Loucy (cell line): ENCODE measurements at regions not wholly inside any gene's neighbourhood (a gene's known extent, or its start where the extent isn't known, plus 50 kb on each side); places are given as distances from the start of the nearest gene placed in this dataset.
A peak's percentile ranks its signal among the peaks of the same experiment; 100 is the strongest.

ENCODE experiments used
- H2AFZ ChIP-seq: fragments of 200-600 bp; sonication (generic); 2 replicates; pipeline ENCODE4 v1.6.0; 2016; ENCODE audit warnings: antibody characterized with exemption, mild to moderate bottlenecking, low read length, moderate library complexity
- H3F3A ChIP-seq: fragments of 200-600 bp; 2 replicates; pipeline ENCODE4 v1.6.0; 2016; ENCODE audit warnings: antibody characterized with exemption, low read depth, mild to moderate bottlenecking
- H3K27me3 ChIP-seq: fragments of 200-600 bp; sonication (generic); 2 replicates; pipeline ENCODE4 v1.6.1; 2014; ENCODE audit warnings: low read length, mild to moderate bottlenecking; ENCODE audit not compliant: insufficient read depth, poor library complexity, severe bottlenecking
- H3K36me3 ChIP-seq: fragments of 200-600 bp; sonication (generic); 2 replicates; pipeline ENCODE4 v1.6.1; 2016; ENCODE audit warnings: low read length; ENCODE audit not compliant: insufficient read depth
- H3K4me1 ChIP-seq: fragments of 200-600 bp; sonication (generic); 2 replicates; pipeline ENCODE4 v1.5.1; 2014; ENCODE audit warnings: low read length, mild to moderate bottlenecking; ENCODE audit not compliant: insufficient read depth, poor library complexity, severe bottlenecking
- H3K4me2 ChIP-seq: fragments of 200-600 bp; sonication (generic); 2 replicates; pipeline ENCODE4 v1.6.0; 2014; ENCODE audit warnings: antibody characterized with exemption, low read length, low read depth, mild to moderate bottlenecking; ENCODE audit not compliant: poor library complexity, severe bottlenecking
- H3K4me3 ChIP-seq: fragments of 200-600 bp; sonication (generic); 2 replicates; pipeline ENCODE4 v1.5.1; 2014; ENCODE audit warnings: low read length, mild to moderate bottlenecking, mixed read lengths; ENCODE audit not compliant: poor library complexity, severe bottlenecking
- H3K79me2 ChIP-seq: fragments of 200-600 bp; sonication (generic); 2 replicates; pipeline ENCODE4 v1.6.1; 2014; ENCODE audit warnings: low read length; ENCODE audit not compliant: insufficient read depth
- H3K9ac ChIP-seq: fragments of 200-600 bp; sonication (generic); 2 replicates; pipeline ENCODE4 v1.6.0; 2014; ENCODE audit warnings: mild to moderate bottlenecking, low read depth, low read length, moderate library complexity; ENCODE audit not compliant: poor library complexity, severe bottlenecking
- H3K9me2 ChIP-seq: fragments of 200-600 bp; sonication (generic); replicated peaks from 2 replicates; pipeline ENCODE4 v1.6.1; 2016; ENCODE audit warnings: low read depth, low read length, mixed read lengths
- H3K9me3 ChIP-seq: fragments of 200-600 bp; sonication (generic); 2 replicates; pipeline ENCODE4 v1.6.1; 2014; ENCODE audit warnings: mild to moderate bottlenecking, antibody characterized with exemption, low read length, low read depth; ENCODE audit not compliant: insufficient read depth
- H4K20me1 ChIP-seq: fragments of 200-600 bp; sonication (generic); 2 replicates; pipeline ENCODE4 v1.6.0; 2014; ENCODE audit warnings: antibody characterized with exemption, low read length, mild to moderate bottlenecking; ENCODE audit not compliant: insufficient read depth, poor library complexity, severe bottlenecking
- EZH2phosphoT487 ChIP-seq: fragments of 200-600 bp; IDR thresholded peaks from 2 replicates; pipeline ENCODE4 v1.6.1; 2018; ENCODE audit warnings: antibody characterized with exemption, mild to moderate bottlenecking, moderate library complexity, borderline replicate concordance
- TF ChIP-seq, protein P1 (sequence below): fragments of 200-600 bp; sonication (generic); conservative IDR thresholded peaks from 2 replicates; pipeline ENCODE4 v1.5.1; 2014; ENCODE audit warnings: mild to moderate bottlenecking, antibody characterized with exemption, low read length

DNA sequence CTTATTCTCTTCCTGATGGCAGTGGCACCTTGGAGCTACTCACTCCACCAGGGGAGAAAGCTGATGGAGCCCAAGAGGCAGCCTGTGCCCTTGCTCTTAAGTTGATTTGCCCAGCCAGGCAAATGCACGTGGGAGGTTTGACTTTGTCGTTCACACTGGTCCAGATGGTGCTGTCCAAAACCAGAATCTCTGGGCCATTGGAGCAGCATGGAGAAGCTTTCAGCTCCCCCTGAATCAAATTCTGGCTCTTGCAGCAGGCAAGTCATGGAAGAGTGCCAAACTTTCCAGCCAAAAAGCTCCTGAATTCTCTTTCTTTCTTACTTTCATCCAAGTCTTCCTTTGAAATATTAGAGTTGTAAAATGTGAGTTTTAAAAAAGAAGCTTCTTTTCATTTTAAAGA is 970.4 kb downstream of the RPA4 start:
- peak overlapping the region; percentile 29 for H3K4me2 ChIP-seq
- H3K4me1 ChIP-seq = peaks cover 5% of the 10 kb centered on the region
- no peaks in the 10 kb centered on the region for H3K27me3 ChIP-seq
- H3K9ac ChIP-seq = no peak overlapping the region
- no peaks in the 10 kb centered on the region for H3K9me3 ChIP-seq
- H3K36me3 ChIP-seq = no peaks in the 10 kb centered on the region
- no peaks in the 10 kb centered on the region for H4K20me1 ChIP-seq
- no peak overlapping the region for H2AFZ ChIP-seq
- no peaks in the 10 kb centered on the region for H3K9me2 ChIP-seq
- H3K79me2 ChIP-seq = no peaks in the 10 kb centered on the region
- no peaks in the 10 kb centered on the region for H3F3A ChIP-seq
- H3K4me3 ChIP-seq = no peak overlapping the region
- TF ChIP-seq EZH2phosphoT487 = no peak
- TF ChIP-seq, protein P1, sequence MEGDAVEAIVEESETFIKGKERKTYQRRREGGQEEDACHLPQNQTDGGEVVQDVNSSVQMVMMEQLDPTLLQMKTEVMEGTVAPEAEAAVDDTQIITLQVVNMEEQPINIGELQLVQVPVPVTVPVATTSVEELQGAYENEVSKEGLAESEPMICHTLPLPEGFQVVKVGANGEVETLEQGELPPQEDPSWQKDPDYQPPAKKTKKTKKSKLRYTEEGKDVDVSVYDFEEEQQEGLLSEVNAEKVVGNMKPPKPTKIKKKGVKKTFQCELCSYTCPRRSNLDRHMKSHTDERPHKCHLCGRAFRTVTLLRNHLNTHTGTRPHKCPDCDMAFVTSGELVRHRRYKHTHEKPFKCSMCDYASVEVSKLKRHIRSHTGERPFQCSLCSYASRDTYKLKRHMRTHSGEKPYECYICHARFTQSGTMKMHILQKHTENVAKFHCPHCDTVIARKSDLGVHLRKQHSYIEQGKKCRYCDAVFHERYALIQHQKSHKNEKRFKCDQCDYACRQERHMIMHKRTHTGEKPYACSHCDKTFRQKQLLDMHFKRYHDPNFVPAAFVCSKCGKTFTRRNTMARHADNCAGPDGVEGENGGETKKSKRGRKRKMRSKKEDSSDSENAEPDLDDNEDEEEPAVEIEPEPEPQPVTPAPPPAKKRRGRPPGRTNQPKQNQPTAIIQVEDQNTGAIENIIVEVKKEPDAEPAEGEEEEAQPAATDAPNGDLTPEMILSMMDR = no peak

DNA sequence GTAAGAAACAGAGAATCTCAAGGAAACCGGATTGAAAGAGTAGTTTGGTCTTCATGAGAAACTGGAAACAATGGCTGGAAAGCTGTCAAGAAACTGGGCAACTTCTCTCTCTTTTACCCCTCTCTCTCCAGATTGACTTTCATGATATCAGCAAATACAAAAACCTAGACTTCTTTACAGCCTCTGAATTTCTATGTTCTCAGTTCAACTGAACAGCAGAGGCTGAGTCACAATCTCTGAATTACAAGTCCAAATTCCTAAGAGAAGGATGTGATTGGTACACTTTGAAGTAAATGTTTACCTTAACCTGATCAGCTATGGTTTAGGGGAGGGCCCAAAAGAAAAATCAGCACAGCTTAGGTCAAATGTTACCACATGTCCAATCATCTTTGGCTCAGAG is 974.9 kb downstream of the RPA4 start:
- H3K36me3 ChIP-seq = no peaks in the 10 kb centered on the region
- no peak overlapping the region for H3K9ac ChIP-seq
- no peak overlapping the region for H2AFZ ChIP-seq
- no peaks in the 10 kb centered on the region for H3K27me3 ChIP-seq
- no peak overlapping the region for H3K4me2 ChIP-seq
- H3K9me3 ChIP-seq = no peaks in the 10 kb centered on the region
- H3K4me1 ChIP-seq = peaks cover 11% of the 10 kb centered on the region
- H3K9me2 ChIP-seq = no peaks in the 10 kb centered on the region
- H3K79me2 ChIP-seq = no peaks in the 10 kb centered on the region
- TF ChIP-seq, protein P1 = no peak
- TF ChIP-seq EZH2phosphoT487 = no peak
- H3F3A ChIP-seq = no peaks in the 10 kb centered on the region
- no peaks in the 10 kb centered on the region for H4K20me1 ChIP-seq
- H3K4me3 ChIP-seq = no peak overlapping the region

DNA sequence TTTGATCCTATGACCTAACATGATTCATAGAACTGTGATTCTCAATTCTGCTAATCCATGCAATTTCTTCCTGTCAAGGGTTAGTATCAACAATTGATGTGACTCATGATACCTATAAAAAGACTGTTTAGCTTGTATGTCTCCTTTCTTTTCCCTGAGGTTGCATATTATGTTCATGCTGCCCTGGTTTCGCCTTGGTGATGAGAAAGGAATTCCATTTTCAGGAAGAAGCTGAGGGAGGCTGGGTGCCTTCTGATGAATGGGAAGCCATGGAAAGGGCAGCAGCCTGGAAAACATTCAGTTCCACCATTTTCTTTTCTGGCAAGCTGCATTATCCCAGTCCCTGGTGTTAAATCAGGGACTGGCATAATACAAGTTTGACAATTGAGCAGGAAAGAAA is 976.5 kb downstream of the RPA4 start:
- H3K36me3 ChIP-seq = no peaks in the 10 kb centered on the region
- TF ChIP-seq, protein P1 = no peak
- TF ChIP-seq EZH2phosphoT487 = no peak
- no peaks in the 10 kb centered on the region for H3K9me2 ChIP-seq
- H3K4me2 ChIP-seq = no peak overlapping the region
- no peaks in the 10 kb centered on the region for H3K9me3 ChIP-seq
- no peak overlapping the region for H3K9ac ChIP-seq
- H4K20me1 ChIP-seq = no peaks in the 10 kb centered on the region
- H2AFZ ChIP-seq = no peak overlapping the region
- H3K4me1 ChIP-seq = peaks cover 15% of the 10 kb centered on the region
- no peaks in the 10 kb centered on the region for H3F3A ChIP-seq
- no peaks in the 10 kb centered on the region for H3K27me3 ChIP-seq
- H3K79me2 ChIP-seq = no peaks in the 10 kb centered on the region
- no peak overlapping the region for H3K4me3 ChIP-seq
